ENCODE measurements at regions not wholly inside any gene's neighbourhood (a gene's known extent, or its start where the extent isn't known, plus 50 kb on each side); places are given as distances from the start of the nearest gene placed in this dataset.

DNA sequence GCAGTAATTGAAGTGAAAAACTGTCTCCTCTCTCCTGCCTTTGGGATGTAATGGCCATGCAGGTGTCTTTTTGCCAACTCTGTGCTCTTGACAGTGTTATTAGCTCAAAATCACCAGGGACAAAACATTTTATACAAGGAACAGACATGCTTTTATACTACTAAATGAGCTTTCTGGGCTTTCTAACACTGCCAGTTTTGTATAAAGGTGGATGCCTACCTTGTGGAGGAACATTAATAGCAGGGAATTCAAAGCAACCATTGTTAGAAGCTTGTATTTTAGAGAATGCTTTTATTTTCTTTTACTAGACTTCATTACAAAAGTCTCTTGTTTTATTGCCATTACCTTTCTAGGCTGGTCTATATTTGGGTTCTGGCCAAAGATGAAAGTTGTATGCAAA lies 54.7 kb upstream of the ARSJ start:
- no peaks in the 10 kb centered on the region for H3K79me2 ChIP-seq
- H3K27me3 ChIP-seq: no peaks in the 10 kb centered on the region
- H3K4me2 ChIP-seq: no peak overlapping the region
- no peaks in the 10 kb centered on the region for H3K4me1 ChIP-seq (ENCODE audit: insufficient read depth)
- H3K27ac ChIP-seq: no peak overlapping the region
- no peaks in the 10 kb centered on the region for H3K9me2 ChIP-seq (replicated peaks; ENCODE audit: insufficient read depth)
- H2AFZ ChIP-seq: no peak overlapping the region
- no peaks in the 10 kb centered on the region for H3K9me3 ChIP-seq (ENCODE audit: low read depth)
- no peaks in the 10 kb centered on the region for H3K36me3 ChIP-seq (replicated peaks; ENCODE audit: insufficient read depth, low read depth)
- TF ChIP-seq EZH2phosphoT487 (IDR thresholded peaks at IDR 0.05; ENCODE audit: low read depth, severe bottlenecking, unreplicated experiment) (no peak), EZH2 (IDR thresholded peaks at IDR 0.05; ENCODE audit: borderline replicate concordance) (no peak)
- TF ChIP-seq, protein P1, sequence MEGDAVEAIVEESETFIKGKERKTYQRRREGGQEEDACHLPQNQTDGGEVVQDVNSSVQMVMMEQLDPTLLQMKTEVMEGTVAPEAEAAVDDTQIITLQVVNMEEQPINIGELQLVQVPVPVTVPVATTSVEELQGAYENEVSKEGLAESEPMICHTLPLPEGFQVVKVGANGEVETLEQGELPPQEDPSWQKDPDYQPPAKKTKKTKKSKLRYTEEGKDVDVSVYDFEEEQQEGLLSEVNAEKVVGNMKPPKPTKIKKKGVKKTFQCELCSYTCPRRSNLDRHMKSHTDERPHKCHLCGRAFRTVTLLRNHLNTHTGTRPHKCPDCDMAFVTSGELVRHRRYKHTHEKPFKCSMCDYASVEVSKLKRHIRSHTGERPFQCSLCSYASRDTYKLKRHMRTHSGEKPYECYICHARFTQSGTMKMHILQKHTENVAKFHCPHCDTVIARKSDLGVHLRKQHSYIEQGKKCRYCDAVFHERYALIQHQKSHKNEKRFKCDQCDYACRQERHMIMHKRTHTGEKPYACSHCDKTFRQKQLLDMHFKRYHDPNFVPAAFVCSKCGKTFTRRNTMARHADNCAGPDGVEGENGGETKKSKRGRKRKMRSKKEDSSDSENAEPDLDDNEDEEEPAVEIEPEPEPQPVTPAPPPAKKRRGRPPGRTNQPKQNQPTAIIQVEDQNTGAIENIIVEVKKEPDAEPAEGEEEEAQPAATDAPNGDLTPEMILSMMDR (IDR thresholded peaks at IDR 0.05; ENCODE audit: poor library complexity): no peak
- DNase-seq (ENCODE audit: low spot score): no peak
- no peak overlapping the region for H3K4me3 ChIP-seq
- no peaks in the 10 kb centered on the region for H4K20me1 ChIP-seq (ENCODE audit: insufficient read depth, poor library complexity, severe bottlenecking)

DNA sequence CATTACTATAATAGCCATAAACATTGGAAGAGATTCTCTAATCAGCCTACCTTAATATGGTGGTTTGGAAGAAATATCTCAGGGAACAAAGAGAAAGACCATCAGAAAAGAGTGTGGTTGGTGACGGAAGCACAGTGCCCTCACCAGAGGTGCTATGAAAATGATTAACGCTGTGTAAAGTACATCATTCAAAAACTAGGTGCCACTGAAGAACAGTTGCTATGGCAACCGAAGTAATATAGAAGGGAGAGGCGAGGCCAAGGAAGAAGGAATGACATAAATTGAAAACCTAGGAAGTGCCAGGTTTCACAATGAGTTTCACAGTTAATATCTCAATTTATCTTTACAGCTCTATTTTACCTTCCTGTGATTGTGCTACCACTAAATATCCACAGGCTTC lies 57.0 kb upstream of the ARSJ start:
- Histone ChIP-seq H3K27ac (no peak overlapping the region), H2AFZ (no peak overlapping the region), H3K4me1 (ENCODE audit: insufficient read depth) (no peaks in the 10 kb centered on the region), H4K20me1 (ENCODE audit: insufficient read depth, poor library complexity, severe bottlenecking) (no peaks in the 10 kb centered on the region), H3K4me2 (no peak overlapping the region), H3K36me3 (replicated peaks; ENCODE audit: insufficient read depth, low read depth) (no peaks in the 10 kb centered on the region), H3K4me3 (no peak overlapping the region), H3K79me2 (no peaks in the 10 kb centered on the region), H3K9me3 (ENCODE audit: low read depth) (no peaks in the 10 kb centered on the region), H3K9me2 (replicated peaks; ENCODE audit: insufficient read depth) (no peaks in the 10 kb centered on the region), H3K27me3 (no peaks in the 10 kb centered on the region)
- 80% methylated on average over 4 of the region's 4 CpGs for WGBS (ENCODE audit: low lambda C conversion rate, missing lambda C conversion rate)
- no peak for DNase-seq (ENCODE audit: low spot score)
- TF ChIP-seq EZH2 (IDR thresholded peaks at IDR 0.05; ENCODE audit: borderline replicate concordance): no peak
- TF ChIP-seq, protein P1 (IDR thresholded peaks at IDR 0.05; ENCODE audit: poor library complexity): no peak
- TF ChIP-seq EZH2phosphoT487 (IDR thresholded peaks at IDR 0.05; ENCODE audit: low read depth, severe bottlenecking, unreplicated experiment): no peak

DNA sequence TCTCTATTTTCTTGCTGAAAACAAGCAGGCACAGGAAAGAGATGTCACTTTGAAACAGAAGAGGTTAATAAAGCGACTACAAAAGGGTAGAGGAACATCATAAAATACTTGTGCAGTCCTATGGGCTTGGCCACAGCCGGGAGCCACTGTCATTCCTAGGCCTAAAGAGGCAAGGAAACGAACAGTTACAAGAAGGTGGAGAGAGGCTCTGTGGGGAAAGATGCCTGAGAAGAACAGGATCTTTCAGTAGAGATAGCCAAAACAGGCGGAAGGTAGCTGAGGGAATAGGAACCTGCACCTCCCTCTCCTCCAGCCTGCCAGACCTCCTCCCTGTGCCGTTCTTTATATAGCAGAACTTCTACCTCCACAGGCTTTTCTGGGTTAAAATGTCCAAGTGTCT lies 57.4 kb upstream of the ARSJ start:
- Histone ChIP-seq H2AFZ (no peak overlapping the region), H3K4me1 (ENCODE audit: insufficient read depth) (no peaks in the 10 kb centered on the region), H3K4me2 (no peak overlapping the region), H4K20me1 (ENCODE audit: insufficient read depth, poor library complexity, severe bottlenecking) (no peaks in the 10 kb centered on the region), H3K36me3 (replicated peaks; ENCODE audit: insufficient read depth, low read depth) (no peaks in the 10 kb centered on the region), H3K9me3 (ENCODE audit: low read depth) (no peaks in the 10 kb centered on the region), H3K79me2 (no peaks in the 10 kb centered on the region), H3K27ac (no peak overlapping the region), H3K9me2 (replicated peaks; ENCODE audit: insufficient read depth) (no peaks in the 10 kb centered on the region), H3K27me3 (no peaks in the 10 kb centered on the region), H3K4me3 (no peak overlapping the region)
- TF ChIP-seq EZH2phosphoT487 (IDR thresholded peaks at IDR 0.05; ENCODE audit: low read depth, severe bottlenecking, unreplicated experiment) (no peak), EZH2 (IDR thresholded peaks at IDR 0.05; ENCODE audit: borderline replicate concordance) (no peak)
- TF ChIP-seq, protein P1 (IDR thresholded peaks at IDR 0.05; ENCODE audit: poor library complexity): no peak
- no peak for DNase-seq (ENCODE audit: low spot score)
- WGBS (ENCODE audit: low lambda C conversion rate, missing lambda C conversion rate): 88% methylated on average over 5 of the region's 5 CpGs

DNA sequence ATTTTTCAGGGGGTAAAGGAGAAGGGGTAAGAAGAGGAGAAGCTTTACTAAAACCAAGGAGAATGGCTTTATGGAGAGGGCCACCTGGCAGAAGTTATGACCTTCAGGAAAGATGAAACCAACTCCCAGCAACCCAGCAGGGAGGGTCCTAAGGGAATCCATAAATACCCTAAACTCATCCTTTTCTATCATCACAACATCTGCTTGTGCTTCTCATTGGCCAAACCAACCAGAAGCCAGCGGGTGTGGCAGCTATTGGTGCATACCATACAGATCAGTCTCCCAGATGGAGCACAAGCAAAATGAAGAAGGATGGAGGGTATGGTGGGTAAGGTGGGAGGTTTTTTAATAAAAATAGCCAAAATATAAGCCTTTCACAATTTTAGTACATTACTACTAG lies 58.5 kb upstream of the ARSJ start:
- H4K20me1 ChIP-seq (ENCODE audit: insufficient read depth, poor library complexity, severe bottlenecking): no peaks in the 10 kb centered on the region
- H2AFZ ChIP-seq: no peak overlapping the region
- H3K4me2 ChIP-seq: no peak overlapping the region
- DNase-seq (ENCODE audit: low spot score): no peak
- H3K4me3 ChIP-seq: no peak overlapping the region
- no peaks in the 10 kb centered on the region for H3K79me2 ChIP-seq
- no peak overlapping the region for H3K27ac ChIP-seq
- 93% methylated on average over 1 of the region's 1 CpG for WGBS (ENCODE audit: low lambda C conversion rate, missing lambda C conversion rate)
- TF ChIP-seq, protein P1 (IDR thresholded peaks at IDR 0.05; ENCODE audit: poor library complexity): no peak
- TF ChIP-seq EZH2phosphoT487 (IDR thresholded peaks at IDR 0.05; ENCODE audit: low read depth, severe bottlenecking, unreplicated experiment) (no peak), EZH2 (IDR thresholded peaks at IDR 0.05; ENCODE audit: borderline replicate concordance) (no peak)
- H3K27me3 ChIP-seq: no peaks in the 10 kb centered on the region
- H3K36me3 ChIP-seq (replicated peaks; ENCODE audit: insufficient read depth, low read depth): no peaks in the 10 kb centered on the region
- no peaks in the 10 kb centered on the region for H3K9me2 ChIP-seq (replicated peaks; ENCODE audit: insufficient read depth)
- no peaks in the 10 kb centered on the region for H3K4me1 ChIP-seq (ENCODE audit: insufficient read depth)
- no peaks in the 10 kb centered on the region for H3K9me3 ChIP-seq (ENCODE audit: low read depth)

Data from hepatocyte (in vitro differentiated cells).